Keratinocyte (primary cell): ENCODE measurements at regions not wholly inside any gene's neighbourhood (a gene's known extent, or its start where the extent isn't known, plus 50 kb on each side); places are given as distances from the start of the nearest gene placed in this dataset.

Experiments
- DNase-seq: peaks from one replicate; pipeline ENCODE4 v3.0.0-alpha.2; 2011; ENCODE audit warnings: low read depth, missing footprints, low spot score
- FAIRE-seq: peaks from 2 replicates; lab custom pipeline; 2011; peaks lifted over from hg19 to GRCh38; lab: Jason Lieb, UNC
- H2AFZ ChIP-seq: 2 replicates; pipeline ENCODE4 v1.6.0; 2012; ENCODE audit warnings: low read length, control low read depth, inconsistent platforms; ENCODE audit not compliant: control insufficient read depth
- H3K27ac ChIP-seq: 2 replicates; pipeline ENCODE4 v1.5.1; 2011; ENCODE audit warnings: low read length; ENCODE audit not compliant: control insufficient read depth, insufficient read depth
- H3K27me3 ChIP-seq: 3 replicates; pipeline ENCODE4 v1.6.0; 2011; ENCODE audit warnings: low read length; ENCODE audit not compliant: control insufficient read depth, insufficient read depth; ENCODE audit errors: extremely low read depth
- H3K36me3 ChIP-seq, 2 experiments: 2 replicates in 1 of 2; 3 replicates in 1 of 2; pipeline ENCODE4 v1.5.1; 2011; ENCODE audit warnings: low read length in 2 of 2, mild to moderate bottlenecking in 1 of 2; ENCODE audit not compliant: control insufficient read depth in 2 of 2, insufficient read depth in 2 of 2; ENCODE audit errors: extremely low read depth in 1 of 2
- H3K4me1 ChIP-seq: 3 replicates; pipeline ENCODE4 v1.5.1; 2011; ENCODE audit warnings: low read length; ENCODE audit not compliant: control insufficient read depth, insufficient read depth; ENCODE audit errors: extremely low read depth
- H3K4me2 ChIP-seq: 3 replicates; pipeline ENCODE4 v1.6.0; 2011; ENCODE audit warnings: low read depth, low read length; ENCODE audit not compliant: control insufficient read depth, insufficient read depth; ENCODE audit errors: extremely low read depth
- H3K4me3 ChIP-seq, 3 experiments: fragments of 200-600 bp in 1 of 3; sonication (generic) in 1 of 3; 2 replicates in 2 of 3; 3 replicates in 1 of 3; pipeline ENCODE4 v1.5.1; 2011 to 2016; ENCODE audit warnings: low read length in 3 of 3, mild to moderate bottlenecking in 3 of 3, control low read depth in 2 of 3, inconsistent platforms in 1 of 3, low read depth in 1 of 3, mixed read lengths in 1 of 3, mixed run types in 1 of 3, moderate library complexity in 1 of 3; ENCODE audit not compliant: control insufficient read depth in 2 of 3, insufficient read depth in 2 of 3; ENCODE audit errors: extremely low read depth in 1 of 3
- H3K79me2 ChIP-seq: 2 replicates; pipeline ENCODE4 v1.6.0; 2012; ENCODE audit warnings: low read length; ENCODE audit not compliant: control insufficient read depth, insufficient read depth
- H3K9ac ChIP-seq: 3 replicates; pipeline ENCODE4 v1.6.0; 2011; ENCODE audit warnings: low read length; ENCODE audit not compliant: control insufficient read depth, insufficient read depth; ENCODE audit errors: extremely low read depth
- H3K9me1 ChIP-seq: 3 replicates; pipeline ENCODE4 v1.6.0; 2011; ENCODE audit warnings: low read length; ENCODE audit not compliant: control insufficient read depth, insufficient read depth; ENCODE audit errors: extremely low read depth
- H3K9me3 ChIP-seq: 2 replicates; pipeline ENCODE4 v1.5.1; 2012; ENCODE audit warnings: low read depth, low read length; ENCODE audit not compliant: control insufficient read depth
- H4K20me1 ChIP-seq: 3 replicates; pipeline ENCODE4 v1.6.0; 2011; ENCODE audit warnings: low read length; ENCODE audit not compliant: control insufficient read depth, insufficient read depth; ENCODE audit errors: extremely low read depth
- CTCF ChIP-seq, 3 experiments: IDR thresholded peaks in 1 of 3; conservative IDR thresholded peaks in 1 of 3; optimal IDR thresholded peaks in 1 of 3; 2 replicates in 2 of 3; 3 replicates in 1 of 3; pipeline versions ENCODE3 to v1.5.1; 2011; ENCODE audit warnings: low read length in 3 of 3, mild to moderate bottlenecking in 3 of 3, moderate library complexity in 2 of 3, control low read depth in 1 of 3, inconsistent platforms in 1 of 3; ENCODE audit not compliant: insufficient read depth in 2 of 3; ENCODE audit errors: extremely low read depth in 1 of 3
- EZH2 ChIP-seq: IDR thresholded peaks from one replicate; pipeline ENCODE4 v1.6.1; 2012; ENCODE audit warnings: inconsistent platforms, mild to moderate bottlenecking, low read length, moderate library complexity
- dilution Hi-C: fragments of 300-500 bp; cut with MboI; formaldehyde crosslinking; loops from one replicate; pipeline ENCODE4 v1.7.0; 2020; ENCODE audit warnings: low sequenced_read_pairs; ENCODE audit not compliant: extremely low pct_ligation_motif_present

- TF ChIP-seq EZH2 (no peak), CTCF (optimal IDR thresholded peaks at IDR 0.05 in 1 of 3, IDR thresholded peaks at IDR 0.05 in 1 of 3, conservative IDR thresholded peaks at IDR 0.05 in 1 of 3; ENCODE audit: extremely low read depth in 1 of 3, insufficient read depth in 2 of 3, low read length in 3 of 3) (no peak)
- no peak for DNase-seq
- H3K4me3 ChIP-seq: no peak overlapping the region
- H3K79me2 ChIP-seq: no peaks in the 10 kb centered on the region
- H3K4me1 ChIP-seq: peaks cover 42% of the 10 kb centered on the region
- H3K36me3 ChIP-seq: no peaks in the 10 kb centered on the region
- H4K20me1 ChIP-seq: no peaks in the 10 kb centered on the region
- H3K9me1 ChIP-seq: no peaks in the 10 kb centered on the region
- H3K27me3 ChIP-seq: no peaks in the 10 kb centered on the region
- dilution Hi-C loops: no loop called here
- peak overlapping the region; percentile 62 for H3K4me2 ChIP-seq
- no peak overlapping the region for H2AFZ ChIP-seq
- H3K27ac ChIP-seq: no peak overlapping the region
- no peaks in the 10 kb centered on the region for H3K9me3 ChIP-seq
- FAIRE-seq: peak; percentile 75
- H3K9ac ChIP-seq: no peak overlapping the region
These were observed 113.4 kb downstream of the NGF start for GRCh38 chr1:115224636-115225035.

- dilution Hi-C loops: no loop called here
- Histone ChIP-seq H3K36me3 (no peaks in the 10 kb centered on the region), H3K9me1 (no peaks in the 10 kb centered on the region), H3K9me3 (no peaks in the 10 kb centered on the region), H3K4me2 (peak overlapping the region; percentile 69), H3K27ac (peak overlapping the region; percentile 79), H4K20me1 (no peaks in the 10 kb centered on the region), H3K27me3 (no peaks in the 10 kb centered on the region), H3K4me3 (peak overlapping the region in 1 of 3 experiments; percentile 21), H3K79me2 (no peaks in the 10 kb centered on the region), H2AFZ (peak overlapping the region; percentile 40), H3K4me1 (peaks cover 38% of the 10 kb centered on the region), H3K9ac (peak overlapping the region; percentile 35)
- DNase-seq (no peak), FAIRE-seq (peak; percentile 96)
- TF ChIP-seq CTCF (optimal IDR thresholded peaks at IDR 0.05 in 1 of 3, IDR thresholded peaks at IDR 0.05 in 1 of 3, conservative IDR thresholded peaks at IDR 0.05 in 1 of 3; ENCODE audit: extremely low read depth in 1 of 3, insufficient read depth in 2 of 3, low read length in 3 of 3) (no peak), EZH2 (no peak)
These were observed 115.2 kb downstream of the NGF start for GRCh38 chr1:115222616-115223402.
